B cell (primary cell): ENCODE measurements at regions not wholly inside any gene's neighbourhood (a gene's known extent, or its start where the extent isn't known, plus 50 kb on each side); places are given as distances from the start of the nearest gene placed in this dataset.

Source experiments
- ATAC-seq: fragments of 200-7000 bp; cut with Tn5 transposase; one replicate; pipeline ENCODE4 v1.10.0; 2021; ENCODE audit warnings: low read depth, mild to moderate bottlenecking, moderate number of reproducible peaks, moderate library complexity
- CTCF ChIA-PET: fragments of 350-600 bp; sonication (Branson Sonifier 250); formaldehyde crosslinking; loops from one replicate; lab custom pipeline; 2021; ENCODE audit warnings: antibody characterized with exemption, inconsistent platforms; lab: Charles Lee
- POLR2A ChIA-PET: fragments of 350-600 bp; sonication (Branson Sonifier 250); formaldehyde crosslinking; loops from one replicate; lab custom pipeline; 2021; ENCODE audit warnings: antibody characterized with exemption; lab: Charles Lee
- DNase-seq: peaks from one replicate; pipeline ENCODE4 v3.0.0; 2013
- H2AFZ ChIP-seq: 2 replicates; pipeline ENCODE4 v1.6.1; 2012; ENCODE audit warnings: mild to moderate bottlenecking, low read depth, low read length; ENCODE audit not compliant: insufficient read depth, poor library complexity, severe bottlenecking
- H3K27ac ChIP-seq, 2 donors: 1 replicate in 1 of 2; 2 replicates in 1 of 2; pipeline ENCODE4 v1.5.1; 2012 to 2013; ENCODE audit warnings: low read length in 2 of 2, mild to moderate bottlenecking in 2 of 2, moderate library complexity in 1 of 2
- H3K27me3 ChIP-seq, 4 experiments: fragments of 200-600 bp in 1 of 4; sonication (generic) in 1 of 4; replicated peaks in 1 of 4; 1 replicate in 2 of 4; 2 replicates in 2 of 4; pipeline versions ENCODE4 v1.6.1 to v1.7.0; 2013 to 2016; ENCODE audit warnings: low read length in 3 of 4, mild to moderate bottlenecking in 2 of 4, mixed read lengths in 1 of 4, moderate library complexity in 1 of 4; ENCODE audit not compliant: insufficient read depth in 4 of 4, control insufficient read depth in 3 of 4; ENCODE audit errors: control extremely low read depth in 1 of 4
- H3K36me3 ChIP-seq, 2 experiments: replicated peaks in 1 of 2; 1 replicate in 1 of 2; 2 replicates in 1 of 2; pipeline versions ENCODE4 v1.6.1 to v1.7.1; 2013; ENCODE audit warnings: low read length in 1 of 2; ENCODE audit not compliant: insufficient read depth in 2 of 2, control insufficient read depth in 1 of 2; ENCODE audit errors: control extremely low read depth in 1 of 2, extremely low read depth in 1 of 2
- H3K4me1 ChIP-seq, 2 donors: fragments of 200-600 bp in 1 of 2; sonication (generic) in 1 of 2; 1 replicate in 1 of 2; 2 replicates in 1 of 2; pipeline versions ENCODE4 v1.5.1 to v1.6.1; 2013 to 2017; ENCODE audit warnings: low read length in 2 of 2; ENCODE audit not compliant: control insufficient read depth in 2 of 2, insufficient read depth in 2 of 2
- H3K4me2 ChIP-seq: replicated peaks from 2 replicates; pipeline ENCODE3; 2012; ENCODE audit warnings: mild to moderate bottlenecking, low read depth, low read length; ENCODE audit not compliant: poor library complexity, severe bottlenecking
- H3K4me3 ChIP-seq, 5 experiments: fragments of 200-600 bp in 1 of 5; sonication (generic) in 1 of 5; 1 replicate in 3 of 5; 2 replicates in 2 of 5; pipeline versions ENCODE4 v1.5.1 to v1.7.0; 2011 to 2016; ENCODE audit warnings: low read length in 4 of 5, mild to moderate bottlenecking in 4 of 5, low read depth in 2 of 5, control low read depth in 1 of 5, moderate library complexity in 1 of 5; ENCODE audit not compliant: insufficient read depth in 1 of 5; ENCODE audit errors: control extremely low read depth in 1 of 5, extremely low read depth in 1 of 5
- H3K79me2 ChIP-seq: fragments of 200-600 bp; sonication (generic); one replicate; pipeline ENCODE4 v1.6.0; 2016; ENCODE audit warnings: low read length; ENCODE audit not compliant: control insufficient read depth, insufficient read depth
- H3K9ac ChIP-seq: fragments of 200-600 bp; sonication (generic); 2 replicates; pipeline ENCODE4 v1.6.1; 2017; ENCODE audit warnings: mild to moderate bottlenecking, low read length, moderate library complexity
- H3K9me3 ChIP-seq, 3 donors: one replicate each; pipeline versions ENCODE4 v1.6.1 to v1.7.1; 2013; ENCODE audit warnings: low read length in 2 of 3; ENCODE audit not compliant: control insufficient read depth in 2 of 3, insufficient read depth in 1 of 3; ENCODE audit errors: control extremely low read depth in 1 of 3
- H4K20me1 ChIP-seq: 2 replicates; pipeline ENCODE4 v1.6.0; 2012; ENCODE audit warnings: mild to moderate bottlenecking, low read length; ENCODE audit not compliant: insufficient read depth, control insufficient read depth, poor library complexity, severe bottlenecking
- H3K27ac Mint-ChIP-seq: one replicate; pipeline ENCODE4 v1.8.0; 2021; ENCODE audit warnings: mixed read lengths
- H3K27me3 Mint-ChIP-seq: one replicate; pipeline ENCODE4 v1.8.0; 2021; ENCODE audit warnings: mixed read lengths
- H3K4me1 Mint-ChIP-seq: one replicate; pipeline ENCODE4 v1.8.0; 2021; ENCODE audit warnings: mixed read lengths
- H3K4me3 Mint-ChIP-seq: one replicate; pipeline ENCODE4 v1.8.0; 2021; ENCODE audit warnings: mixed read lengths
- H3K9me3 Mint-ChIP-seq: one replicate; pipeline ENCODE4 v1.8.0; 2022; ENCODE audit warnings: mixed read lengths; ENCODE audit not compliant: insufficient read depth
- CTCF ChIP-seq: fragments of 200-600 bp; IDR thresholded peaks from one replicate; pipeline ENCODE4 v1.8.0; 2022; ENCODE audit warnings: antibody characterized with exemption, mild to moderate bottlenecking
- EZH2 ChIP-seq: IDR thresholded peaks from 2 replicates; pipeline ENCODE4 v1.6.1; 2012; ENCODE audit warnings: borderline replicate concordance, low read depth, mild to moderate bottlenecking, moderate library complexity, low read length; ENCODE audit not compliant: insufficient read depth, poor library complexity, severe bottlenecking
- WGBS: methylation state at CpG from one replicate; pipeline ENCODE4 v1.1.5; 2013; ENCODE audit warnings: missing lambda C conversion rate; ENCODE audit not compliant: insufficient coverage; 5-methylcytosine and 5-hydroxymethylcytosine counted together
- intact Hi-C: fragments of 100-400 bp; cut with micrococcal nuclease; formaldehyde crosslinking; loops from one replicate; pipeline ENCODE4 v1.10.0; 2022

- Histone ChIP-seq H3K4me3 (no peak overlapping the region), H3K27ac (no peak overlapping the region), H3K4me1 (no peaks in the 10 kb centered on the region), H3K27me3 (no peaks in the 10 kb centered on the region), H4K20me1 (no peaks in the 10 kb centered on the region), H2AFZ (no peak overlapping the region), H3K4me2 (no peak overlapping the region), H3K79me2 (no peaks in the 10 kb centered on the region), H3K36me3 (no peaks in the 10 kb centered on the region), H3K9me3 (no peaks in the 10 kb centered on the region), H3K9ac (no peak overlapping the region)
- ChIA-PET CTCF (no interaction called here), POLR2A (no interaction called here)
- no peak for TF ChIP-seq EZH2
- no peak for TF ChIP-seq CTCF
- no peaks in the 10 kb centered on the region for H3K9me3 Mint-ChIP-seq
- H3K4me1 Mint-ChIP-seq, result no peaks in the 10 kb centered on the region
- no peak overlapping the region for H3K4me3 Mint-ChIP-seq
- DNase-seq (no peak), ATAC-seq (no peak)
- H3K27me3 Mint-ChIP-seq, result no peaks in the 10 kb centered on the region
- intact Hi-C loops, result no loop called here
- no peak overlapping the region for H3K27ac Mint-ChIP-seq
- WGBS, result 68% methylated on average over 2 of the region's 3 CpGs
These were observed 157.7 kb downstream of the SLC24A2 start for GRCh38 chr9:19631181-19631580.

GRCh38 chr9:19630760-19631159 lies 158.1 kb downstream of the SLC24A2 start:
- no peaks in the 10 kb centered on the region for H3K4me1 ChIP-seq
- H3K9me3 ChIP-seq, result no peaks in the 10 kb centered on the region
- Mint-ChIP-seq H3K27ac (no peak overlapping the region), H3K4me1 (no peaks in the 10 kb centered on the region), H3K27me3 (no peaks in the 10 kb centered on the region), H3K9me3 (no peaks in the 10 kb centered on the region), H3K4me3 (no peak overlapping the region)
- ChIA-PET CTCF (no interaction called here), POLR2A (no interaction called here)
- no peak overlapping the region for H2AFZ ChIP-seq
- no peaks in the 10 kb centered on the region for H3K36me3 ChIP-seq
- no peaks in the 10 kb centered on the region for H3K27me3 ChIP-seq
- DNase-seq (no peak), ATAC-seq (no peak)
- no peak for TF ChIP-seq CTCF
- TF ChIP-seq EZH2, result no peak
- no peak overlapping the region for H3K27ac ChIP-seq
- 30% methylated on average over 2 of the region's 4 CpGs for WGBS
- H3K79me2 ChIP-seq, result no peaks in the 10 kb centered on the region
- H3K4me3 ChIP-seq, result no peak overlapping the region
- intact Hi-C loops, result no loop called here
- no peak overlapping the region for H3K4me2 ChIP-seq
- no peaks in the 10 kb centered on the region for H4K20me1 ChIP-seq
- H3K9ac ChIP-seq, result no peak overlapping the region
